Activated CD8-positive, alpha-beta memory T cell treated with anti-CD3 and anti-CD28 coated beads, Interleukin-2, amount 10 ng/mL, durations not matched to agents 7 days and 5 days (primary cell): ENCODE measurements at regions not wholly inside any gene's neighbourhood (a gene's known extent, or its start where the extent isn't known, plus 50 kb on each side); places are given as distances from the start of the nearest gene placed in this dataset.
"Not testable (repeated sequence)": the region's sequence is repeated elsewhere in the genome, so short reads cannot be mapped to it uniquely, and the experiment has no call there.

Experiments used
- ATAC-seq: fragments of 150-1000 bp; cut with Tn5 transposase; one replicate; pipeline ENCODE4 v1.10.0; 2021; ENCODE audit warnings: moderate library complexity
- CTCF ChIA-PET: fragments of 350-600 bp; sonication (Branson Sonifier 250); formaldehyde crosslinking; loops from one replicate; lab custom pipeline; 2021; ENCODE audit warnings: antibody characterized with exemption; lab: Charles Lee
- DNase-seq: peaks from one replicate; pipeline ENCODE4 v3.0.0-alpha.2; 2020
- H3K27ac Mint-ChIP-seq: one replicate; pipeline ENCODE4 v1.8.0; 2021; ENCODE audit warnings: mild to moderate bottlenecking, mixed read lengths
- H3K27me3 Mint-ChIP-seq: one replicate; pipeline ENCODE4 v1.8.0; 2021; ENCODE audit warnings: mixed read lengths
- H3K36me3 Mint-ChIP-seq: one replicate; pipeline ENCODE4 v1.8.0; 2021; ENCODE audit warnings: mild to moderate bottlenecking, mixed read lengths
- H3K4me1 Mint-ChIP-seq: one replicate; pipeline ENCODE4 v1.8.0; 2021; ENCODE audit warnings: mixed read lengths
- H3K4me3 Mint-ChIP-seq: one replicate; pipeline ENCODE4 v1.8.0; 2021; ENCODE audit warnings: mild to moderate bottlenecking, moderate library complexity, mixed read lengths
- H3K9me3 Mint-ChIP-seq: one replicate; pipeline ENCODE4 v1.8.0; 2022; ENCODE audit warnings: low read depth, mixed read lengths

- ATAC-seq = no peak
- H3K36me3 Mint-ChIP-seq = no peaks in the 10 kb centered on the region
- H3K27me3 Mint-ChIP-seq = no peaks in the 10 kb centered on the region
- no peak for DNase-seq
- CTCF ChIA-PET = no interaction called here
- H3K27ac Mint-ChIP-seq = no peak overlapping the region
- H3K4me1 Mint-ChIP-seq = no peaks in the 10 kb centered on the region
- no peak overlapping the region for H3K4me3 Mint-ChIP-seq
- peaks cover 4% of the 10 kb centered on the region for H3K9me3 Mint-ChIP-seq
Observed at GRCh38 chr6:84597238-84597875, 167.0 kb downstream of the TBX18 start.

GRCh38 chr6:84596488-84596887, 167.9 kb downstream of the TBX18 start:
- no peak for DNase-seq
- H3K4me3 Mint-ChIP-seq = no peak overlapping the region

GRCh38 chr6:84588697-84589080, 175.7 kb downstream of the TBX18 start:
- DNase-seq = no peak
- Mint-ChIP-seq H3K9me3 (no peaks in the 10 kb centered on the region), H3K27me3 (no peaks in the 10 kb centered on the region), H3K27ac (no peak overlapping the region), H3K4me3 (peak overlapping the region; percentile 35), H3K36me3 (no peaks in the 10 kb centered on the region), H3K4me1 (peaks cover 10% of the 10 kb centered on the region)
- no peak for ATAC-seq
- CTCF ChIA-PET = no interaction called here

More at GRCh38 chr6:84596488-84596887, 167.9 kb downstream of the TBX18 start:
- ATAC-seq = no peak
- H3K9me3 Mint-ChIP-seq = peaks cover 4% of the 10 kb centered on the region
- H3K4me1 Mint-ChIP-seq = no peaks in the 10 kb centered on the region
- no peak overlapping the region for H3K27ac Mint-ChIP-seq
- H3K36me3 Mint-ChIP-seq = no peaks in the 10 kb centered on the region
- CTCF ChIA-PET = no interaction called here
- H3K27me3 Mint-ChIP-seq = no peaks in the 10 kb centered on the region

GRCh38 chr6:84587994-84588696, 176.3 kb downstream of the TBX18 start:
- DNase-seq, H3K9me3 Mint-ChIP-seq, H3K27me3 Mint-ChIP-seq, H3K36me3 Mint-ChIP-seq, ATAC-seq, CTCF ChIA-PET, H3K4me1 Mint-ChIP-seq: not testable (repeated sequence)
- Mint-ChIP-seq H3K4me3 (peak overlapping the region; percentile 35), H3K27ac (peak overlapping the region; percentile 29)

- DNase-seq, ATAC-seq, CTCF ChIA-PET, H3K4me3 Mint-ChIP-seq, H3K36me3 Mint-ChIP-seq, H3K9me3 Mint-ChIP-seq, H3K27me3 Mint-ChIP-seq, H3K27ac Mint-ChIP-seq: not testable (repeated sequence)
- peaks cover 13% of the 10 kb centered on the region for H3K4me1 Mint-ChIP-seq
Observed at GRCh38 chr6:84587202-84587940, 177.0 kb downstream of the TBX18 start.

- ATAC-seq (no peak), DNase-seq (no peak)
- Mint-ChIP-seq H3K4me3 (no peak overlapping the region), H3K27ac (no peak overlapping the region), H3K9me3 (peaks cover 2% of the 10 kb centered on the region), H3K4me1 (peaks cover 18% of the 10 kb centered on the region), H3K36me3 (peaks cover 2% of the 10 kb centered on the region), H3K27me3 (no peaks in the 10 kb centered on the region)
- CTCF ChIA-PET = no interaction called here
Observed at GRCh38 chr6:84583784-84584183, 180.6 kb downstream of the TBX18 start.

- H3K4me1 Mint-ChIP-seq = peaks cover 10% of the 10 kb centered on the region
- no peaks in the 10 kb centered on the region for H3K27me3 Mint-ChIP-seq
- H3K9me3 Mint-ChIP-seq = peaks cover 2% of the 10 kb centered on the region
- DNase-seq = no peak
- no peak overlapping the region for H3K27ac Mint-ChIP-seq
- ATAC-seq = no peak
- peaks cover 2% of the 10 kb centered on the region for H3K36me3 Mint-ChIP-seq
- no peak overlapping the region for H3K4me3 Mint-ChIP-seq
- CTCF ChIA-PET = no interaction called here
Observed at GRCh38 chr6:84582997-84583396, 181.4 kb downstream of the TBX18 start.

- H3K4me3 Mint-ChIP-seq = no peak overlapping the region
- ATAC-seq (peak; percentile 42), DNase-seq (no peak)
- CTCF ChIA-PET = no interaction called here
- H3K27ac Mint-ChIP-seq = peak overlapping the region; percentile 1
- H3K9me3 Mint-ChIP-seq = peaks cover 2% of the 10 kb centered on the region
- no peaks in the 10 kb centered on the region for H3K27me3 Mint-ChIP-seq
- H3K4me1 Mint-ChIP-seq = peaks cover 8% of the 10 kb centered on the region
- H3K36me3 Mint-ChIP-seq = peaks cover 2% of the 10 kb centered on the region
Observed at GRCh38 chr6:84581494-84582259, 182.7 kb downstream of the TBX18 start.

- DNase-seq (no peak), ATAC-seq (no peak)
- no peak overlapping the region for H3K27ac Mint-ChIP-seq
- H3K4me1 Mint-ChIP-seq = peaks cover 16% of the 10 kb centered on the region
- CTCF ChIA-PET = no interaction called here
- no peak overlapping the region for H3K4me3 Mint-ChIP-seq
- H3K9me3 Mint-ChIP-seq = peaks cover 2% of the 10 kb centered on the region
- H3K27me3 Mint-ChIP-seq = no peaks in the 10 kb centered on the region
- peaks cover 2% of the 10 kb centered on the region for H3K36me3 Mint-ChIP-seq
Observed at GRCh38 chr6:84579404-84579803, 185.0 kb downstream of the TBX18 start.

- no peak overlapping the region for H3K27ac Mint-ChIP-seq
- peaks cover 2% of the 10 kb centered on the region for H3K36me3 Mint-ChIP-seq
- H3K4me1 Mint-ChIP-seq = peaks cover 8% of the 10 kb centered on the region
- peaks cover 2% of the 10 kb centered on the region for H3K9me3 Mint-ChIP-seq
- DNase-seq = no peak
- CTCF ChIA-PET = no interaction called here
- no peaks in the 10 kb centered on the region for H3K27me3 Mint-ChIP-seq
- ATAC-seq = no peak
- H3K4me3 Mint-ChIP-seq = no peak overlapping the region
Observed at GRCh38 chr6:84576029-84576428, 188.4 kb downstream of the TBX18 start.

- peak; percentile 82 for ATAC-seq
- DNase-seq = no peak
- no peak overlapping the region for H3K4me3 Mint-ChIP-seq
- H3K36me3 Mint-ChIP-seq = peaks cover 2% of the 10 kb centered on the region
- no peaks in the 10 kb centered on the region for H3K27me3 Mint-ChIP-seq
- H3K27ac Mint-ChIP-seq = no peak overlapping the region
- peaks cover 4% of the 10 kb centered on the region for H3K9me3 Mint-ChIP-seq
- CTCF ChIA-PET = no interaction called here
- peaks cover 8% of the 10 kb centered on the region for H3K4me1 Mint-ChIP-seq
Observed at GRCh38 chr6:84575264-84575663, 189.1 kb downstream of the TBX18 start.

- ATAC-seq (no peak), DNase-seq (no peak)
- CTCF ChIA-PET = no interaction called here
- no peak overlapping the region for H3K27ac Mint-ChIP-seq
- H3K27me3 Mint-ChIP-seq = no peaks in the 10 kb centered on the region
- H3K36me3 Mint-ChIP-seq = no peaks in the 10 kb centered on the region
- peaks cover 9% of the 10 kb centered on the region for H3K9me3 Mint-ChIP-seq
- H3K4me3 Mint-ChIP-seq = no peak overlapping the region
- H3K4me1 Mint-ChIP-seq = no peaks in the 10 kb centered on the region
Observed at GRCh38 chr6:84569882-84570281, 194.5 kb downstream of the TBX18 start.

GRCh38 chr6:84568971-84569370, 195.4 kb downstream of the TBX18 start:
- no peaks in the 10 kb centered on the region for H3K27me3 Mint-ChIP-seq
- DNase-seq (no peak), ATAC-seq (no peak)
- CTCF ChIA-PET = no interaction called here
- no peak overlapping the region for H3K4me3 Mint-ChIP-seq
- no peaks in the 10 kb centered on the region for H3K4me1 Mint-ChIP-seq
- H3K27ac Mint-ChIP-seq = no peak overlapping the region
- H3K9me3 Mint-ChIP-seq = peaks cover 12% of the 10 kb centered on the region
- H3K36me3 Mint-ChIP-seq = no peaks in the 10 kb centered on the region
